IPS DF 6.9 (cell line): ENCODE measurements at regions not wholly inside any gene's neighbourhood (a gene's known extent, or its start where the extent isn't known, plus 50 kb on each side); places are given as distances from the start of the nearest gene placed in this dataset.

ENCODE experiments used
- DNase-seq: peaks from one replicate; pipeline ENCODE4 v3.0.0-alpha.2; 2013; ENCODE audit warnings: low read depth, low spot score
- H3K27ac ChIP-seq: one replicate; pipeline ENCODE4 v1.5.1; 2013; ENCODE audit warnings: low read length, control low read depth
- H3K27me3 ChIP-seq: 2 replicates; pipeline ENCODE4 v1.6.1; 2013; ENCODE audit warnings: mild to moderate bottlenecking, low read length; ENCODE audit not compliant: control insufficient read depth, insufficient read depth
- H3K36me3 ChIP-seq: 2 replicates; pipeline ENCODE4 v1.6.1; 2013; ENCODE audit warnings: low read length; ENCODE audit not compliant: control insufficient read depth, insufficient read depth
- H3K4me1 ChIP-seq: 2 replicates; pipeline ENCODE4 v1.6.1; 2013; ENCODE audit warnings: low read length; ENCODE audit not compliant: control insufficient read depth, insufficient read depth
- H3K4me3 ChIP-seq: 2 replicates; pipeline ENCODE4 v1.5.1; 2013; ENCODE audit warnings: mild to moderate bottlenecking, low read length
- H3K9me3 ChIP-seq: 2 replicates; pipeline ENCODE4 v1.6.1; 2013; ENCODE audit warnings: low read length, inconsistent platforms; ENCODE audit not compliant: control insufficient read depth, insufficient read depth
- WGBS: extraction: QIAGEN DNeasy Blood & Tissue Kit; methylation state at CpG from one replicate; pipeline ENCODE4 v1.1.7; 2013; ENCODE audit warnings: mixed read lengths, missing lambda C conversion rate; ENCODE audit not compliant: insufficient read length, insufficient coverage; 5-methylcytosine and 5-hydroxymethylcytosine counted together

GRCh38 chr15:35705030-35705883 lies 159.3 kb upstream of the DPH6 start:
- H3K27me3 ChIP-seq = no peaks in the 10 kb centered on the region
- DNase-seq = no peak
- H3K27ac ChIP-seq = no peak overlapping the region
- H3K36me3 ChIP-seq = no peaks in the 10 kb centered on the region
- no CpG with 5 or more reads among the region's 2 CpGs for WGBS
- no peaks in the 10 kb centered on the region for H3K9me3 ChIP-seq
- no peaks in the 10 kb centered on the region for H3K4me1 ChIP-seq
- no peak overlapping the region for H3K4me3 ChIP-seq

DNA sequence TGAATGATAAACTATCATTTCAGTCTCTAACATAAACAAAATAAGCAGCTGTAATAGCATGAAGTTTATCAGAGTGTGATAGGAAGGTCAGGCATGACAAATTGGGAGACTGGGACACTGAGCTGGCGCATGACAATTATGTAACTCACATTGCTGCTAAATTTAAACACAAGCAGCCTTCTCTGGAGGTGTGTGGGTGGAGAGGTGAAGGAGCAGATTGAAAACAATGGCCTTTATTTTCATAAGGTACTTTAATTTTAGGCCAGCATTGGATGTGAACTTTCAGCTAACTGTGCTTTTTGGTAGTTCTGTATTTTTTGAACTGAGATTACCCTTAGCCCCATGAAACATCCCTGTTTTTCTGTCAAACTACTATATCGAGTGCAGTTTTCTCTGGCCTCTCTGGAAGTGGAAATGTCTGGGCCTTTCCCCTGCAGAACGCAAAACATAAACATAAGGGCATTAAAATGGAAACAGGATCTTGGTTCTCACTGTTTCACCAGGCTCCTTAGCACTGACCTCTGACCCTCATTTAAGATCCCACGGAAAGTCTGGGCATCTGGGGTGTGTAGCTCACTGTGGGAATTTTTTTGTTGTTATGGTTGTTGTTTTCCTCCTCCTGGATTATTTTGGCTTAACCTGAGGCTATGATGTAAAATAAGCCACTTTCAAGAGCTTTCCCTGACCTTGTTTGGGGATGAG lies 160.1 kb upstream of the DPH6 start:
- no peaks in the 10 kb centered on the region for H3K4me1 ChIP-seq
- no peaks in the 10 kb centered on the region for H3K36me3 ChIP-seq
- no CpG with 5 or more reads among the region's 4 CpGs for WGBS
- no peak overlapping the region for H3K27ac ChIP-seq
- H3K4me3 ChIP-seq = no peak overlapping the region
- no peaks in the 10 kb centered on the region for H3K9me3 ChIP-seq
- no peaks in the 10 kb centered on the region for H3K27me3 ChIP-seq
- no peak for DNase-seq

GRCh38 chr15:35712956-35713355 lies 167.0 kb upstream of the DPH6 start:
- H3K27ac ChIP-seq = no peak overlapping the region
- DNase-seq = no peak
- WGBS = no CpG with 5 or more reads among the region's 2 CpGs
- no peaks in the 10 kb centered on the region for H3K27me3 ChIP-seq
- H3K4me3 ChIP-seq = no peak overlapping the region
- H3K9me3 ChIP-seq = no peaks in the 10 kb centered on the region
- H3K4me1 ChIP-seq = no peaks in the 10 kb centered on the region
- H3K36me3 ChIP-seq = no peaks in the 10 kb centered on the region

- Histone ChIP-seq H3K27me3 (no peaks in the 10 kb centered on the region), H3K4me1 (no peaks in the 10 kb centered on the region), H3K9me3 (no peaks in the 10 kb centered on the region), H3K4me3 (no peak overlapping the region), H3K36me3 (no peaks in the 10 kb centered on the region), H3K27ac (no peak overlapping the region)
- no CpG with 5 or more reads among the region's 2 CpGs for WGBS
- no peak for DNase-seq
These were observed 167.8 kb upstream of the DPH6 start for GRCh38 chr15:35713733-35714132.

GRCh38 chr15:35717721-35718120 lies 171.8 kb upstream of the DPH6 start:
- Histone ChIP-seq H3K4me1 (no peaks in the 10 kb centered on the region), H3K9me3 (no peaks in the 10 kb centered on the region), H3K36me3 (no peaks in the 10 kb centered on the region), H3K4me3 (no peak overlapping the region), H3K27me3 (no peaks in the 10 kb centered on the region), H3K27ac (no peak overlapping the region)
- WGBS = no CpG with 5 or more reads among the region's 4 CpGs
- DNase-seq = no peak

GRCh38 chr15:35720019-35720418 lies 174.1 kb upstream of the DPH6 start:
- no peak overlapping the region for H3K4me3 ChIP-seq
- H3K36me3 ChIP-seq = no peaks in the 10 kb centered on the region
- no CpG with 5 or more reads among the region's 2 CpGs for WGBS
- H3K27ac ChIP-seq = no peak overlapping the region
- no peaks in the 10 kb centered on the region for H3K9me3 ChIP-seq
- DNase-seq = no peak
- H3K4me1 ChIP-seq = no peaks in the 10 kb centered on the region
- no peaks in the 10 kb centered on the region for H3K27me3 ChIP-seq

DNA sequence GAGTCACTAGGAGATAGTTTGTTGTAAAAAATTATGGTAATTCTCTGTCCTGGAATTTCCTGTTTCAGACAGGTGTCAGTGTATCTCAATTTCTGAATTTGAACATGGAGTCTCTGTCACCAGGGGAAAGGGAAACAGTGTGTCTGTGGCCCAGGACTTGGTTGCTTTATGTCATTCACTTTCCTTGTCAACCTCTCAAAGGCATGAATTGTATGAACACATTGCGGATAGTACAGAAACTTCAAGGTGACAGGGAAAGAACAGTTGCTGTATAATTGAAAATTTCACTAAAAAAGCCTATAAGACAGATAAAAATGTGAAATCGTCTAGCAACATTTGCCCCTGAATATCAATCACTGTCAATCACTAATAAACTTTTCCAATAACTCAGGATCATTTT lies 175.0 kb upstream of the DPH6 start:
- no peak for DNase-seq
- no peaks in the 10 kb centered on the region for H3K4me1 ChIP-seq
- no CpG with 5 or more reads among the region's 2 CpGs for WGBS
- no peaks in the 10 kb centered on the region for H3K9me3 ChIP-seq
- H3K27ac ChIP-seq = no peak overlapping the region
- H3K4me3 ChIP-seq = no peak overlapping the region
- H3K27me3 ChIP-seq = no peaks in the 10 kb centered on the region
- no peaks in the 10 kb centered on the region for H3K36me3 ChIP-seq

GRCh38 chr15:35721751-35722150 lies 175.8 kb upstream of the DPH6 start:
- Histone ChIP-seq H3K36me3 (no peaks in the 10 kb centered on the region), H3K4me3 (no peak overlapping the region), H3K4me1 (no peaks in the 10 kb centered on the region), H3K27me3 (no peaks in the 10 kb centered on the region), H3K9me3 (no peaks in the 10 kb centered on the region), H3K27ac (no peak overlapping the region)
- DNase-seq = no peak
- no CpG with 5 or more reads among the region's 4 CpGs for WGBS

GRCh38 chr15:35722501-35722900 lies 176.5 kb upstream of the DPH6 start:
- WGBS = no CpG with 5 or more reads among the region's 3 CpGs
- no peak overlapping the region for H3K4me3 ChIP-seq
- no peaks in the 10 kb centered on the region for H3K27me3 ChIP-seq
- no peaks in the 10 kb centered on the region for H3K36me3 ChIP-seq
- H3K4me1 ChIP-seq = no peaks in the 10 kb centered on the region
- no peak for DNase-seq
- no peaks in the 10 kb centered on the region for H3K9me3 ChIP-seq
- no peak overlapping the region for H3K27ac ChIP-seq

- no peak overlapping the region for H3K27ac ChIP-seq
- H3K9me3 ChIP-seq = no peaks in the 10 kb centered on the region
- H3K27me3 ChIP-seq = no peaks in the 10 kb centered on the region
- no peak for DNase-seq
- no peaks in the 10 kb centered on the region for H3K4me1 ChIP-seq
- no CpG with 5 or more reads among the region's 5 CpGs for WGBS
- no peaks in the 10 kb centered on the region for H3K36me3 ChIP-seq
- H3K4me3 ChIP-seq = no peak overlapping the region
These were observed 177.3 kb upstream of the DPH6 start for GRCh38 chr15:35723120-35723847.
